22Rv1 (cell line): ENCODE measurements at regions not wholly inside any gene's neighbourhood (a gene's known extent, or its start where the extent isn't known, plus 50 kb on each side); places are given as distances from the start of the nearest gene placed in this dataset.

Source experiments
- ZFX ChIP-seq: fragments of 450-650 bp; IDR thresholded peaks from 2 replicates; pipeline ENCODE4 v1.6.1; 2017; ENCODE audit warnings: antibody characterized with exemption, borderline replicate concordance
- TF ChIP-seq, protein P1 (sequence below): fragments of 450-650 bp; IDR thresholded peaks from 2 replicates; pipeline ENCODE4 v1.5.1; 2017; ENCODE audit warnings: mild to moderate bottlenecking

DNA sequence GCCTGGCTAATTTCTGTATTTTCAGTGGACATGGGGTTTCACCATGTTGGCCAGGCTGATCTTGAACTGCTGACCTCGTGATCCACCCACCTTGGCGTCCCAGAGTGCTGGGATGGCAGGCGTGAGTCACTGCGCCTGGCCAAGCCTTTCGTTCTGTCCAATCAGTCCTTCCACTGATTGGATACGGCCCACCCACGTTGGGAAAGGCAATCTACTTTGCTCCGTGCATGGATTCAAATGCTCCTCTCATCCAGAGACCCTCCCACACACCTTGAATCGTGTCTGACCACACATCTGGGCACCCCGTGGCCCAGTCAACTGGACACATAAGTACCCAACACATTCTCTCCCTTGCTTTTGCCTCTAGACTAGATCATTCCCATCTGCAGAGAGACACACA is 74.9 kb downstream of the CRLF2 start:
- TF ChIP-seq, protein P1, sequence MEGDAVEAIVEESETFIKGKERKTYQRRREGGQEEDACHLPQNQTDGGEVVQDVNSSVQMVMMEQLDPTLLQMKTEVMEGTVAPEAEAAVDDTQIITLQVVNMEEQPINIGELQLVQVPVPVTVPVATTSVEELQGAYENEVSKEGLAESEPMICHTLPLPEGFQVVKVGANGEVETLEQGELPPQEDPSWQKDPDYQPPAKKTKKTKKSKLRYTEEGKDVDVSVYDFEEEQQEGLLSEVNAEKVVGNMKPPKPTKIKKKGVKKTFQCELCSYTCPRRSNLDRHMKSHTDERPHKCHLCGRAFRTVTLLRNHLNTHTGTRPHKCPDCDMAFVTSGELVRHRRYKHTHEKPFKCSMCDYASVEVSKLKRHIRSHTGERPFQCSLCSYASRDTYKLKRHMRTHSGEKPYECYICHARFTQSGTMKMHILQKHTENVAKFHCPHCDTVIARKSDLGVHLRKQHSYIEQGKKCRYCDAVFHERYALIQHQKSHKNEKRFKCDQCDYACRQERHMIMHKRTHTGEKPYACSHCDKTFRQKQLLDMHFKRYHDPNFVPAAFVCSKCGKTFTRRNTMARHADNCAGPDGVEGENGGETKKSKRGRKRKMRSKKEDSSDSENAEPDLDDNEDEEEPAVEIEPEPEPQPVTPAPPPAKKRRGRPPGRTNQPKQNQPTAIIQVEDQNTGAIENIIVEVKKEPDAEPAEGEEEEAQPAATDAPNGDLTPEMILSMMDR = no peak
- no peak for TF ChIP-seq ZFX
